GM21576 (cell line): ENCODE measurements at regions not wholly inside any gene's neighbourhood (a gene's known extent, or its start where the extent isn't known, plus 50 kb on each side); places are given as distances from the start of the nearest gene placed in this dataset.

Source experiments
- ATAC-seq: cut with Tn5 transposase; IDR thresholded peaks from one replicate; pipeline ENCODE4 v1.9.1; 2021; ENCODE audit warnings: mild to moderate bottlenecking, moderate library complexity; ENCODE audit not compliant: unreplicated experiment

DNA sequence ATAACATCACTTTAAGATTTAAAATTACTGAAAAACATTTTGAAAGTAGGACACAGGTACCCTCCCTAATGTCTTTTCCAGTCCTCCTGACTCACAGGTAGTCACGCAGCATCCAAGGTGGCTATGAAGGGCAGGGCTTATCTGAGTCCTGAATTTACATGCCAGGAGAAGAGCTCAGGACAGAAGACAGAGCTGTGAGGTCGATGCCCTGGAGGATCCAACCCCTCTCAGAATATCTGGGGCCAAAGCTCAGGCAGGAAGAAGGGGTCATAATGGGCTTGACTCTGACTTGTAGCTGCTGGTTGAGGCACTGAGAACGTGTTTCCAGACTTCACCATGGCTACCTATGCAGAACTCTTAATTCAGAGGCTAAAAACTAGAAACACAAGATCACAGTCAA is 177.5 kb downstream of the AASDH start:
- no peak for ATAC-seq

DNA sequence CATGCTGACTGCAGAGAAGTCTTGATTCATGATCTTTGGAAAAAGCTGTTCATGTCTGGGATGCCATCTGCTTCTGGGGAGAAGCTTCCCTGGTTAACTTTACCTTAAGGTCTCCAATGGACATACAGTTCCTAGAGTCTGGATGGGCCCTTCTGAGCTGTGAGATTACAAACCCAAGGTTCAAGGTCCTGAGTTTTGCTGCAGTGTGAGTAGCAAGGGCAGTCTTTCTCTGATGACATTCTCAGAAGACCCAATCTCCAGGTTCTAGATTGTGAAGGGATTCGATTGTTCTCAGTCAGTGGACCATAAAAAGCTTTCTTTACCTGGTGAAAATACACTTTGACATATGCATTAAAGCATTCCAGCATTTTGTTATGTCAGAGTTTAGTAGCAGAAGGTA is 179.2 kb downstream of the AASDH start:
- ATAC-seq: no peak

DNA sequence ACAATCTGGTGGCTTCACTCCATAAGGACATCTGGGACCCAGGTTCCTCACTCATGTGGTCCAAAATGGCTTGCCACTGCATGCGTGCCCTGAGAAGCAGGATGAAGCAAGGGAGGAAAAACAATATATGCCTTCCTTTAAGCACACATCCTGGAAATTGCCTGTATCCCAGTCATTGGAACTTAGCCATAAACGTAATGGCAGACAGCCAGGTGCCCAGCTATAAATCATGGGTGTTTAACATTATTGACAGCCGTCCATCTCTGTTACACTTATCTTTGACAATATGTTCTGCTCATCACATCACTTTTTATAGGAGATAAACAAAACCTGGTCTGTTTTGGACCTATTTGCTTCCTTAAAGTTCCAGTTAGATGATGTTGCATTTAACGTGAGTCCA is 181.0 kb downstream of the AASDH start:
- no peak for ATAC-seq

DNA sequence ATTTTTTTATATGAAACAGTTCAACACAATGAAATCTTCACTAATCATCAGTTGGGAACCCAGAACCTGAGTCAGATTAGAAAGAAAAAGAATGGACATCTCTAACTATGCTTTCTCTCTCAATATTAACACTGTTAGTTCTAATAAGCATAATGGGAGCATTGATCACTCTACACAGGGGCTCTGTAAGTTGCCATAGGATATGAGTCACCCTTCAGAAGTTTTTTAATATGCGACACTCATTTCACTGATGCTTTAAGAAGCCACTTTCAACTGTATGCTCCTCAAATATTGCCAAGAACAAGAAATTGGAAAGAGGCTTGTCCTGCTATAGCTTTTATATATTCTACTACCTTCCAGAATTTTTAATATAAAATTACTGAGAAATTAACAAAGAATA is 187.0 kb downstream of the AASDH start:
- ATAC-seq: no peak

DNA sequence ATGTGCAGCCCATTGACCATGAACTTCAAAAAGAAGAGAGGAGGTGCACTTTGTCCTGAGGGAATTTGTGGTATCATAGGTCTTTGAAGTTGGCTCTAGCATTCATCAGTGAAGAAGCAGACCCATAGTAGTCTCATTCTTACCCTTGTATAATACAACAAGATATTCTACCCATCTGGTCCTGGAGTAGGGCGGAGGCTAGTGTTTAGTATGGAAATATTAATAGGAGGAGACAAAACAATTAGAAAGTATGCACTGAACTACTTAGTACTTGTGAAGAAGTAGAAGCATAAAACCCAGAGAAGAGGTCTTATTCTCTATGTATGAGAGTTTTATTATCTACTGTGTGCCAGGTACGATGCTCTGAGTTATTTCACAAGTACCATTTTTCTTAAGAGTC is 189.0 kb downstream of the AASDH start:
- ATAC-seq: no peak

DNA sequence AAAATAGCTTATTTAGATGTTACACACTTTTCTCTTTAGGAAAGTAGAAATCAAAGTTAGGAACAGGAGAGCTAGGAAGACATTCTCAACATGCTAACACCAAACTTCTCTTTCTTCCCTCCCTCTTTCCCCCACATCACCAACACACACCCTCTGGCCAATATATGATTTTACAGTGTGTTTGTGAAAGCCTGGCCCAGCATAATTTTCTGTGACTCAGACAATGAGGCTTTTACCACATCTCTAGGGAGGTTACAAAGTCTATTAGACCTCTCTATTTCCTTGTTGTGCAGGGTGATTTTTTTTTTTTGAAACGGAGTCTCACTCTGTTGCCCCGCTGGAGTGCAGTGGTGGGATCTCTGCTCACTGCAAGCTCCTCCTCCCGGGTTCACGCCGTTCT is 189.9 kb downstream of the AASDH start:
- no peak for ATAC-seq

DNA sequence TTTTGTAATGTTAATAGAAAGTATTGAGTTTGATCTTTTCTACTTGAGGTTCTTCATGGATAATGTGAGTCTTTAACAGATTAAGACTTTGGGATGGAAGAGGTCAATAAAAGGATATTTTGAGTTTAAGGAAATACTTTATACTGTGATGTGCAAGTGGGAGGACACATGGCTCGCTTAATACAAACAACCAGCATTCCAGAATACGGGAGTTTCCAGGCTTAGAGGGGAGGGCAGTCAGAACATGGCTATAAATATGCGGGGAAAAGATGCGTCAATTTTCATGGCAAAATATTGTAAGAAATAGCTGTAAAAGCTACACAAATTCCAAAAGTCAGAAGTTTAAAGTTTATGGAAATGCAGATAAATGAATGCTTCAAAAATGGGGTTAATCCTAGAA is 192.3 kb downstream of the AASDH start:
- ATAC-seq: no peak

DNA sequence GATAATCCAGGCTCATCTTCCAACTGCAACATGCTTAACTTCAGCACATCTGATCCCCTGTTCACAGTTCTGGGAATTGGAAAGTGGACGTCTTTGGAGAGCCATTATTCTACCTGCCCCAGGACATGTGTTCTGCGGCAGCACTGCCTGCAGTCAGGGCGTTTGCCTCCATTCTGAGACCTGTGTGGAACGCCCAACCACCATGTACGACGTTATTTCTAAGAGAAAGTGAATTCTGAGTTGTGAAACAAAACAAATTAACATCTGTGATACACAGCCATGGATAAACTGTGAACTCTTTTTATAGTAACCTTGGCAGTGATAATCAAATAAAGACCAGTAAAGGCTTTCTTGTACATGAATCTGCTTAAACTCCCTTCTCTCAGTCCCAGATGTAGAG is 195.8 kb downstream of the AASDH start:
- ATAC-seq: no peak

DNA sequence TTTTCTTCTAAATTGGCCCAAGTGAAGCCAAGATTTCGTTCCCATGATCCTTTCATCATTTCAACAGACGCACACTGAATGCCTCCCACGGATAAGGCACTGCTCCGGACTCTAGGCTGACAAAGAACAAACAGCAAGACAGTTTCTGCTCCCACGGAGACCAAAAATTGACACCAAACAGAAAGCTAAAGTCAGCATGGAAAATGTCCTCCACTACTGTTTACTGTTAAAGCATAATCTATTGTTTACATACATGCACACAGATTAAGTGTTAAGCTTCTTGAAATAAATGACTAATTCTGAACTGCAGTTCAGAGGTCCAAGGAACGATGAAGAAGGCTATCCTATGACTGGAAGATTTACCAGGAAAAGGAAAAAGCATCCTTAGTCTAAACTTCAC is 199.6 kb downstream of the AASDH start:
- no peak for ATAC-seq

DNA sequence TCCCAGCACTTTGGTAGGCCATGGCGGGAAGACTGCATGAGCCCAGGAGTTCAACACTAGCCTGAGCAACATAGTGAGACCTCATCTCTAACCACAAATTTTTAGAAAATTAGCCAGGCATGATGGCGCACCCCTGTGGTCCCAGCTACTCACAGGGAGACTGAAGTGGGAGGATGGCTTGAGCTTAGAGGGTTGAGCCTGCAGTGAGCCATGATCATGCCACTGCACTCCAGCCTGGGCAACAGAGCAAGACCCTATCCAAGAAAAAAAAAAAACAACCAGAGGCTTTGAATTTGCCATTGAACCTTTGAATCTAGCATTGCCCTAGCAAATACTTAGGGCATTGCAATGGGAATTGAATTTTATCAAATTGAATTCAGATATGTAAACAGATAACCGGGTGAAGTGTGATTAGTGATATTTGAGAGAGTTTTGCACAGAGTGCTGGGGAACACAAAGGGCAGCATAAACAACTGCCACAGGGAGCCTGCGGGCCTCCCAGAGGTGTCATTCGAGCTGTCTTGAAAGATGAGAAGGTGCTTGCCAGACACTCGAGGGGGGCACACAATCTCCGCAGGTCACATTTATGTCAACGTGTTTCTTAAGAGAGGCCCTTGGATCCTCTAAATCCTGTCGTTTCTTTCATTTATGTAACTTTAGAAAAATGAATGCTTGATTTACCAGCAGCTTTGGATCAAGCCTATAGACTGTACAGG is 200.3 kb downstream of the AASDH start:
- no peak for ATAC-seq

DNA sequence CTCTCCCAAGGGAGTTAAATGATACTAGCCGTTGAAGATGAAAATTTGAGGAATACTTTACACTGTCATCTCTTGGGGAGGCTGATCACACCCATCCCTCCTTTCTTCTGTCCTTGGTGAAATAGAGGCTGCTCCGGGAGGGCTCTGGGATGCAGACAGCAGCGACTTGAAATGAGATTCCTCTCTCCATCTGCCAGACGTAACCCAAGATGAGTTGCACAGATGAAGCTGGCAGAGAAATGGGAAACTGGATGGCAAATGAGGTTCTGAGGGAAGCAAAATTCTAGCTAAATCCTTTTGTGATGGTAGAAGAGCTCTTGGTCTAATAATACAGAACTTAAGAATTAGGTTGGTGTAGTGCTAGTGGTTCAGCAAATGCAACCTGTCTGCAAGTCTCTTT is 201.4 kb downstream of the AASDH start:
- ATAC-seq: no peak

DNA sequence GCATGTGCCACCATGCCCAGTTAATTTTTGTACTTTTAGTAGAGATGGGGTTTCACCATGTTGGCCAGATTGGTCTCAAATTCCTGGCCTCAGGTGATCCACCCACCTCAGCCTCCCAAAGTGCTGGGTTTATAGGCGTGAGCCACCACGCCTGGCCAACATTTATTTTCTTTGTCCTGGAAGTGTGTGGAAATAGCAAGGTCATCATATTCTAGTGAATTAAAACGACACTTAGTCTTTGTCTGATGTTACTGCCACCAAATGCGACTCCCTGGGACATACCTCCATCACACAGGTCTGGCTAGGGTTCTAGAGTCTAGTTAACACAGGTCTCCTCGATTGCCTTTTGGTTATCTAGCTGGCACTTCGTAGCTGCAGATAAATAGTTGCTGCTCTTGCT is 203.1 kb downstream of the AASDH start:
- no peak for ATAC-seq

DNA sequence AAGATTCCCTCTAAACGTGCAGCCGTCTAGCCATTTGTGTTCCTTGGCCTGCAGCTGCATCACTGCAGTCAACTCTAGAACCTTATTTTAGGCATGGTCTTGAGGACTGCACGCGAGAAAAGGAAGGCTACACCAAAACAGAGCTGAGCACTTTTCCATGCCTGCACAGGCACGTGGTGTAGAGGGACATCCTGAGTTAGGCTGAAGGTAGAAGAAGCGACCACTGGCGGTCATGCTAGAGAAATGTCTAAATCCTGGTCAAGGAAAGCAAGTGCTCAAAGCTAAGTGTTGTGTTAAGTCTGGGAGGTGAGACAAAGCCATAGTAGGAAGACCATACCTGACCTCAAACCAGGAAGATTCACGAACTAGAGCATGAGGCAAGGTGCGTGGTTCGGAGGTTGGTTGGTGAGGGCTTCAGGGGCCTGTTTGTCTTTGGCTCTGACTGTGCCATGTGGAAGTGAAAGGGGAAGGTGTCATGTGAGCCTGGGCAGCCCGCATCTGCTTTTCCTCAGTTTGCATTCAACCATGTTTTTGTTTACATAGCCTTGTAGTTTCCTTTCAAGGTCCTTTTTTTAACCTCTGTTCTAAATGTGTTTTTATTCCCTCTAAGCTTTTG is 203.8 kb downstream of the AASDH start:
- peak; percentile 81 for ATAC-seq

DNA sequence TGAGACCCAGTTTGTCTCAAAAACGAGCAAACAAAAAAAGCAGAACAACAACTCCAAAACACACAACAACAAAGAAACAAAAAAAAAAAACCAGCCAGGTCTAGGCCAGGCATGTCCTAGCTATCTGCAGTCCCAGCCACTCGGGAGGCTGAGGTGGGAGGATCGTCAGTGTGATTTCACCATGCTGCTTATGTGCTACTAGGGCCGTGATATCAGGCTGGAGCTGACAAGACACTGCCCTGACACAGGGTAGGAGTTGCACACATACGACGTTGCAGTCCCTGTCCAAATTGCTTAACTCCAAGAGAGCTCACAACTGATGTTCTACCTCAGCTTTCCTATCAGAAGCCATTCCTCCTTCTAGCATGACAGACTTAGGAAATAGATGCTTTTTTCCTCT is 204.9 kb downstream of the AASDH start:
- ATAC-seq: no peak

DNA sequence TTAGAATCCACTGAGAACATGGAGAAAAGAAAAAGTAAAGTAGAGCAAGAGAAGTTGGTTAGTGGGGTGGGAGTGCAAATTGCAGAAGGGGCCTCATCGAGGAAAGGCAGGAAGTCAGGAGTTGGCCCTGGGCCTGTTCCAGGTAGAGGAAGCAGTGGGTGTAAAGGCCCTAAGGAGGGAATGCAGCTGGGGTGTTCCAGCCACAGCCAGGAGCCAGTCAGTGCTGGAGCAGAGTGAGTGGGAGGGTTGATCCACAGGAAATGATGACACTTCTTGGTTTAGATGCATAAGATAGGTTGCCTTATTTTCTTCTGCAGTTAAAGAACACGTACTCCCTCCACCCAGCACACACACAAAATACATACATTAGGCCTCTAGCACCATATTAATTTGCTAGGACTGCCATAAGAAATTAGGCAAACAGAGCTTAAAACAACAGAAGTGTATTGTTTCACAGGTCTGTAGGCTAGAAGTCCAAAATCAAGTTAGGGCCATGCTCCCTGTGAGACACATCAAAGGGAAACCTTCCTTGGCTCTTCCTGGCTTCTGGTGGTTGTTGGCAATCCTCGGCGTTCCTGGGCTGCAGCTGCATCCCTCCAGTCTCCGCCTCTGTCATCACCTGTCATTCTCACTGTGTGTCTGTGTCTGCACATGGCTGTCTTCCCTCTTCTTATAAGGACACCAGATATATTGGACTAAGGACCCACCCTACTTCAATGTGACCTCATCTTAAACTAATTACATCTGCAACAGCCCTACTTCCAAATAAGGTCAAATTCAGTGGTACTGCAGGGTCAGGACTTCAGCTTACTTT is 205.9 kb downstream of the AASDH start:
- no peak for ATAC-seq

DNA sequence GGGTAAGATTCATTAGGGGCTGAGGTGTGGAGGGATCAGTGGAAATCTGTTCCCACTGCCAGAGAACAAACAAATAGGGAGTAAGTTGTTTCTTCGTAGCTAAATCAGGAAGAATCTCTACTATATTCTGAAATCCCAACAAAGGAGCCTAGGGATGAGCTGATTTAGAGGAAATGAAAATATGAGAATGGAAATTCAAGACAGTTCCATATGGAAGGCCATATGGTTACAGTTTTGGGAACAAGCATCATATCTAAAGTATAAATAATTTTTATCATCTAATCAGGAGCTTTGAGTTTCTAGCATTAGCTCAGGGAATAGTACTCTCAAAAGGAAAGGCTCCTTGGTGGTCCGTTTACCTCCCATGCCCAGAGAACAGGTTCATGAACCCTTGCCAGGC is 218.2 kb downstream of the AASDH start:
- no peak for ATAC-seq

DNA sequence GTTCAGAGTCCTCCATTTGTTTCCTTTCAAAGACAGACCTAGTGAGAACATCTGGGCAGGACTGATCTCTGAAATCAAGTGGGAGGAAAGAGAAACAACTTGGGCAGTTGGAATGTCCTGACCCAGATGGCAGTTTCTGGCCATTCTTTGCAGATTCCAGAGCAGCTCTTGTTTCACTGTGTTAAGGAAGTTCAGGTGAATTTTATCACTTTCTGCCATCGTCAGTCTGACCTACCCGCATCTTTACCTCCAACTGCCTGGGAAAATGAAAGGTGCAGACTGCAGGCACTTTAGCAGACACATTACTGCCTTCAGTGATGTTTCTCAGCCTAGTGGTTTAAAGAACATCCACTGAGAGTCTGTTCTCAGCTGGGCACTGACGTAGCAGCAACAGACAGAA is 216.2 kb downstream of the CEP135 start:
- ATAC-seq: no peak

DNA sequence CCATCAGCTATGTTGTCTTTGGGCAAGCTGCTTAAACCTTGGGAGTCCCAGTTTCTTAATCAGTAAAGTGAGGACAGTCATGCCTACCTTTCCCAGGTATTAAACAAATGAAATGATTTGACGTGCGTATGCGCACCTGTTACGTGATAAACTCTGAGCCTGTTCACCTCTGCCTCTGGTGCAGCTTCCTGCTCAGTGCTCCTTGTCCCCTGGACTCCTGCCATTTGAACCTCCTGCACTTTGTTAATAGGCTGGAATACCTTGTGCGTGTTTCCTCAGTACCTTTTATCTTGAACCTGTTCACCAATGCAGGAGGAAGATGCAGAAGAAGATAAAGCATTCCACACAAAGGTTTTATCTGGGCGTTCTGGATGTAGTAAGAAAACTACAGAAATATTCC is 211.9 kb downstream of the CEP135 start:
- ATAC-seq: no peak

DNA sequence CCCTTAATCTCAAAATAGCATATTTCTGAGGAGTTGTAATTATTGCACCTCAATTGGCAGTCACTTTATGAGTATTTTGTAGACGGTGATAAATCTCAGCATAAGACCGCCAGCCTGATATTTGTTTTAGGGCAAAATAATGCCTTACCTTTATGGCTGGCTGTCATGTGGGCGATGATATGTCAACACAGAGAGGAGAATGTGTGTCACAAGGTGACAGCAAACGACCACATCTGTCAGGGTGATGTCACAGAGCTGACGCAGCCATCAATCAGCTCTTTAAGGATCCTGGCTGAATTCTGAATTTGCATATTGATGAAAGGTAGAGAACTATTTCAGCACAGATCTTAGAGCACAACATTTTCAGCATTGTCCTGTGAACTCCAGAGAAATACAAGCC is 209.7 kb downstream of the CEP135 start:
- no peak for ATAC-seq

DNA sequence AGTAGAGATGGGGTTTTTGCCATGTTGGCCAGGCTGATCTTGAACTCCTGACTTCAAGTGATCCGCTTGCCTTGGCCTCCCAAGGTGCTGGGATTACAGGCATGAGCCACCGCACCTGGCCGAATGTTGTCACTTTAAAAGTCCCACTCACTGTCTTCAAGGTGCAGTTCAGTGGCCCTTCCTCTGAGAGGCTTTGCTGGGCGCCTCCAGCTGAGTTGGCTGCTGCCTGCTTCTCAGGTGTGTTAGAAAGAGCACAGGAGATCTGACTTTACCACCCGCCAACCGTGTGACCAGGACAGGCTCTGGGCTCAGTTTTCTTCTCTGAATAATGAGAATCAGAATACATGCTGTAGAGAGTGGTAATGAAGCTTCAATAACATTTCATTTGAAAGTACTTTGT is 207.4 kb downstream of the CEP135 start:
- ATAC-seq: no peak

DNA sequence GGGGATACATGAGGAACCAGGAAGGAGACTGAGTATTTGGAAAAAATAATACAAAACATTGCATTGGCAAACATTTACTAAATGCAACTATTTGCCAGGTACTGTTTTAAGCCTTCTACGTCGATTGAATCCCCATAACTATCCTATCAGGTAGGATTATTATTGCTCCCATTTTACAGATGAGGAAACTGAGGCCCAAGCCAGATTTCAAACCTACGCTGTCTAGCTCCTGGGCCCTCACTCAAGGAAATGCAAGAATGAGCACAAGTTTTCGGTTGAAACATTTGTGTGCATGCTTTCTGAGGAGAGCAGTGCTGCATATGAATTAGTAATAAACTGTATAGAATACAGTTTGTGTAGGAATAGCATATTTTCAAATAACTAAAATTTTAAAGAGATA is 206.7 kb downstream of the CEP135 start:
- ATAC-seq: no peak

DNA sequence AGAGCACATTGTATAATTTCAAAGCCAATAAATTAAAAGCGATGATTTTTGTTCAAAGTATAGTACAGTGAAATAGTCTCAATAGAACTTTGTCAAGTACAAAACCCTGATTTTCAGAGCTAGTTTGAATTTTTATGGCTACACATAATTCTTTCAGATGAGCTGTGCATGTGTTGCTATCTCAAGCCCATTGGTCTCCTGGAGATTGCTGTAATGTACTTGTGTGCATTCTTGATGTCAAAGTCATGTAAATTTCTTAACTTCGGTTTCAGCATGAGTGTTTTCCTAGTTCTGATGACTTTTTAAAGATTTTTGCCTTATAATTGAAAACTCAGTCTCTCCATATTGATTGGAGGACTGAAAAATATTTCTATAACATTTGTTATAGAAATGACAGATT is 200.8 kb downstream of the CEP135 start:
- ATAC-seq: no peak
